Neuronal stem cell (in vitro differentiated cells): ENCODE measurements at regions not wholly inside any gene's neighbourhood (a gene's known extent, or its start where the extent isn't known, plus 50 kb on each side); places are given as distances from the start of the nearest gene placed in this dataset. TPM values are rescaled to one million over a fixed set of nuclear protein-coding genes. Genes with fewer than 3 reads are reported as not detected.
A peak's percentile ranks its signal among the peaks of the same experiment; 100 is the strongest.

Source experiments
- DNase-seq: peaks from one replicate; pipeline ENCODE4 v3.0.0-alpha.2; 2013; ENCODE audit warnings: low spot score
- H2AFZ ChIP-seq: one replicate; pipeline ENCODE4 v1.6.1; 2013; ENCODE audit warnings: mild to moderate bottlenecking, low read length, inconsistent platforms
- H2AK5ac ChIP-seq: 2 replicates; pipeline ENCODE4 v1.6.1; 2013; ENCODE audit warnings: low read depth, mild to moderate bottlenecking, inconsistent platforms, low read length, moderate library complexity, mixed read lengths
- H2BK120ac ChIP-seq: 2 replicates; pipeline ENCODE4 v1.6.1; 2013; ENCODE audit warnings: low read depth, mild to moderate bottlenecking, inconsistent platforms, low read length, moderate library complexity, mixed read lengths
- H2BK12ac ChIP-seq: one replicate; pipeline ENCODE4 v1.6.1; 2013; ENCODE audit warnings: low read length, inconsistent platforms
- H2BK15ac ChIP-seq: 2 replicates; pipeline ENCODE4 v1.6.1; 2013; ENCODE audit warnings: mild to moderate bottlenecking, low read length, inconsistent platforms, mixed read lengths
- H2BK5ac ChIP-seq: one replicate; pipeline ENCODE4 v1.6.1; 2013; ENCODE audit warnings: inconsistent platforms, mild to moderate bottlenecking, low read length, moderate library complexity
- H3K14ac ChIP-seq: one replicate; pipeline ENCODE4 v1.6.1; 2013; ENCODE audit warnings: low read length, inconsistent platforms
- H3K18ac ChIP-seq: 2 replicates; pipeline ENCODE4 v1.6.1; 2013; ENCODE audit warnings: low read length, inconsistent platforms
- H3K23ac ChIP-seq: 2 replicates; pipeline ENCODE4 v1.6.1; 2013; ENCODE audit warnings: low read depth, mild to moderate bottlenecking, mixed read lengths, low read length, inconsistent platforms; ENCODE audit not compliant: poor library complexity
- H3K27ac ChIP-seq: replicated peaks from 3 replicates; pipeline ENCODE4 v1.5.1; 2013; ENCODE audit warnings: low read length, inconsistent platforms
- H3K27me3 ChIP-seq, 3 experiments: 2 replicates each; pipeline ENCODE4 v1.6.1; 2013; ENCODE audit warnings: low read length in 3 of 3, mild to moderate bottlenecking in 2 of 3, inconsistent platforms in 1 of 3, low read depth in 1 of 3, mixed read lengths in 1 of 3, moderate library complexity in 1 of 3; ENCODE audit not compliant: control insufficient read depth in 3 of 3, insufficient read depth in 3 of 3
- H3K36me3 ChIP-seq, 2 donors: replicated peaks in 1 of 2; 2 replicates each; pipeline ENCODE4 v1.6.1; 2013; ENCODE audit warnings: low read length in 2 of 2; ENCODE audit not compliant: control insufficient read depth in 2 of 2, insufficient read depth in 2 of 2
- H3K4ac ChIP-seq: 2 replicates; pipeline ENCODE4 v1.6.1; 2013; ENCODE audit warnings: inconsistent platforms, mild to moderate bottlenecking, low read length, moderate library complexity
- H3K4me1 ChIP-seq, 2 donors: 1 replicate in 1 of 2; 2 replicates in 1 of 2; pipeline ENCODE4 v1.6.1; 2013; ENCODE audit warnings: low read length in 2 of 2, low read depth in 1 of 2; ENCODE audit not compliant: control insufficient read depth in 2 of 2, insufficient read depth in 1 of 2
- H3K4me2 ChIP-seq: one replicate; pipeline ENCODE4 v1.6.1; 2013; ENCODE audit warnings: mild to moderate bottlenecking, low read length, inconsistent platforms; ENCODE audit not compliant: insufficient read depth, poor library complexity, severe bottlenecking
- H3K4me3 ChIP-seq, 2 donors: 2 replicates each; pipeline ENCODE4 v1.5.1; 2013; ENCODE audit warnings: low read length in 2 of 2, mild to moderate bottlenecking in 2 of 2, inconsistent platforms in 1 of 2, moderate library complexity in 1 of 2
- H3K79me1 ChIP-seq: one replicate; pipeline ENCODE4 v1.6.1; 2013; ENCODE audit warnings: low read depth, mild to moderate bottlenecking, inconsistent platforms, low read length, moderate library complexity
- H3K9ac ChIP-seq: one replicate; pipeline ENCODE4 v1.6.1; 2013; ENCODE audit warnings: mild to moderate bottlenecking, low read depth, low read length, inconsistent platforms; ENCODE audit not compliant: poor library complexity
- H3K9me3 ChIP-seq, 2 donors: replicated peaks in 1 of 2; 2 replicates each; pipeline versions ENCODE3 to v1.6.1; 2013; ENCODE audit warnings: low read length in 2 of 2, mild to moderate bottlenecking in 2 of 2, inconsistent platforms in 1 of 2, low read depth in 1 of 2, mixed read lengths in 1 of 2, moderate library complexity in 1 of 2; ENCODE audit not compliant: control insufficient read depth in 2 of 2, insufficient read depth in 1 of 2
- H4K8ac ChIP-seq: one replicate; pipeline ENCODE4 v1.6.1; 2013; ENCODE audit warnings: low read depth, mild to moderate bottlenecking, inconsistent platforms, low read length, moderate library complexity
- H4K91ac ChIP-seq: one replicate; pipeline ENCODE4 v1.6.1; 2013; ENCODE audit warnings: low read length, low read depth, mild to moderate bottlenecking, inconsistent platforms; ENCODE audit not compliant: poor library complexity
- WGBS, 2 donors: extraction: QIAGEN DNeasy Blood & Tissue Kit; methylation state at CpG; one replicate each; pipeline ENCODE4 v1.1.7; 2013; ENCODE audit warnings: missing lambda C conversion rate in 2 of 2, mixed read lengths in 1 of 2; ENCODE audit not compliant: insufficient read length in 2 of 2, insufficient replicate concordance in 1 of 2; ENCODE audit errors: extremely low coverage in 2 of 2; 5-methylcytosine and 5-hydroxymethylcytosine counted together
- small RNA-seq: library from polyadenylated mRNA; stranded (forward); fragments of <200 nt; extraction: miRNeasy Mini kit (QIAGEN cat#:217004); gene quantifications from one replicate; pipeline ENCODE3, GENCODE V24; 2013; ENCODE audit not compliant: insufficient read depth

DNA sequence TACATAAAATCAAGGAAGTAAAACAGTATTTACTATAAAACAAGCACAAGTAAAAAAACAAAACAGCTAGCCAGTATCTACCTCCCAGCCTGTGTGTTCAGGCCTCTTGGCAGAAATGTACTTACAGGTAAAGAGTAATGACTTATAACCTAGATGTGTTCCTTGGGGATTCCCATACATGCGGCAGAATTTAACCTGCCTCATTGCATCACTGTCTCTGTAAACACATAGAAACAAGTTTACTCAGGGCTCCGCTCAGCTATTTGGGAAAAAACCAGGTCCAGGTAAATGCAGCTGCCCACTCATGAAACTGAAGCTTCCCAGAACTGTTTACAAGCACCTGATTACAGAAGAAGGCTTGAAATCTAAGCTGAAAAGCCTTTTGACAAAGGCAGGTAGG, 50.7 kb upstream of the SERP2 start:
- Histone ChIP-seq H3K27ac (no peak overlapping the region), H2AFZ (no peak overlapping the region), H2AK5ac (no peak overlapping the region), H4K8ac (no peak overlapping the region), H2BK15ac (no peak overlapping the region), H2BK5ac (no peak overlapping the region), H3K4me1 (no peaks in the 10 kb centered on the region), H2BK120ac (no peak overlapping the region), H3K36me3 (no peaks in the 10 kb centered on the region), H4K91ac (no peak overlapping the region), H3K4me2 (no peak overlapping the region), H3K79me1 (no peaks in the 10 kb centered on the region), H3K4ac (no peak overlapping the region), H2BK12ac (no peak overlapping the region), H3K14ac (no peak overlapping the region), H3K23ac (no peak overlapping the region), H3K9me3 (peaks cover 2 to 4% of the 10 kb centered on the region in 2 donors), H3K4me3 (no peak overlapping the region), H3K18ac (no peak overlapping the region), H3K27me3 (peaks cover 0 to 4% (median 0%) of the 10 kb centered on the region in 3 experiments), H3K9ac (no peak overlapping the region)
- no CpG with 5 or more reads among the region's 2 CpGs for WGBS, 2 donors
- DNase-seq: no peak

- Histone ChIP-seq H3K14ac (no peak overlapping the region), H2BK15ac (no peak overlapping the region), H2BK5ac (peak overlapping the region; percentile 16), H3K9me3 (peaks cover 2 to 4% of the 10 kb centered on the region in 2 donors), H2BK12ac (no peak overlapping the region), H3K4me2 (no peak overlapping the region), H3K79me1 (no peaks in the 10 kb centered on the region), H2AFZ (no peak overlapping the region), H3K36me3 (no peaks in the 10 kb centered on the region), H3K4me3 (no peak overlapping the region), H3K27me3 (peaks cover 0 to 4% (median 0%) of the 10 kb centered on the region in 3 experiments), H2BK120ac (no peak overlapping the region), H4K8ac (no peak overlapping the region), H3K18ac (no peak overlapping the region), H3K27ac (no peak overlapping the region), H3K4me1 (no peaks in the 10 kb centered on the region), H3K9ac (no peak overlapping the region), H3K23ac (no peak overlapping the region), H4K91ac (no peak overlapping the region), H3K4ac (no peak overlapping the region), H2AK5ac (no peak overlapping the region)
- no peak for DNase-seq
- WGBS, 2 donors: no CpG with 5 or more reads among the region's 1 CpG
Measured at GRCh38 chr13:44323754-44324153, 49.9 kb upstream of the SERP2 start.

Small RNA genes in the stretch of these regions (small RNA-seq; reads per million reads assigned to genes)
- not detected for gene MIR8079
